ENCODE measurements at regions not wholly inside any gene's neighbourhood (a gene's known extent, or its start where the extent isn't known, plus 50 kb on each side); places are given as distances from the start of the nearest gene placed in this dataset.

DNA sequence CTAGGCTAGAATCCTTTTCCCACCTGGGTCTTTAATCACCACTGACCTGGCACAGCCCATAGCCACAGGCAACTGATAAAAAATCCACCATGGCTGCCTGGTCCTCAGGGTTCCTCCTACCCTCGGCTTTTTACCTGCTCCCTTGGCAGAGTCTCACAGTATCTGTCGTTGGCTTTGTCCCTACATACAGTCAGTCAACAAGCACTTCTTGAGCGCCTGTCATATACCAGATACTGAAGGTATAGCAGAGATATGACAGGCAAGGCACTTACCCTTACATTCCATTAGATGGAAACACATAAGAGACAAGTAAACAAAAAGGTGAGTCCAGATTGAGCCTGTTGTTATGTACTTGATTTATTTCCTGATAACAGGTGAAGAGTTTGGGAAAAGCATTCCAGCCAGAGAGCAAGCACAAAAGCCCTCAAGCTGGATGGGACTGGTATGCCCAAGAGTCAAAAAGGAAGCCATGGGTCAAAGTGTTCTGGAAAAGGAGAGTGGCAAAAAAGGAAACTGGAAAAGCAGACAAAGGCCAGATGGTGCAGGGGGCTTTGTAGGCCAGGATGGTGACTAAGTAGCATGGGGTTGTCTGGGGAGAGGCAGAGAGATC is 247.0 kb downstream of the CHD9NB start:
- TF ChIP-seq, protein P1, sequence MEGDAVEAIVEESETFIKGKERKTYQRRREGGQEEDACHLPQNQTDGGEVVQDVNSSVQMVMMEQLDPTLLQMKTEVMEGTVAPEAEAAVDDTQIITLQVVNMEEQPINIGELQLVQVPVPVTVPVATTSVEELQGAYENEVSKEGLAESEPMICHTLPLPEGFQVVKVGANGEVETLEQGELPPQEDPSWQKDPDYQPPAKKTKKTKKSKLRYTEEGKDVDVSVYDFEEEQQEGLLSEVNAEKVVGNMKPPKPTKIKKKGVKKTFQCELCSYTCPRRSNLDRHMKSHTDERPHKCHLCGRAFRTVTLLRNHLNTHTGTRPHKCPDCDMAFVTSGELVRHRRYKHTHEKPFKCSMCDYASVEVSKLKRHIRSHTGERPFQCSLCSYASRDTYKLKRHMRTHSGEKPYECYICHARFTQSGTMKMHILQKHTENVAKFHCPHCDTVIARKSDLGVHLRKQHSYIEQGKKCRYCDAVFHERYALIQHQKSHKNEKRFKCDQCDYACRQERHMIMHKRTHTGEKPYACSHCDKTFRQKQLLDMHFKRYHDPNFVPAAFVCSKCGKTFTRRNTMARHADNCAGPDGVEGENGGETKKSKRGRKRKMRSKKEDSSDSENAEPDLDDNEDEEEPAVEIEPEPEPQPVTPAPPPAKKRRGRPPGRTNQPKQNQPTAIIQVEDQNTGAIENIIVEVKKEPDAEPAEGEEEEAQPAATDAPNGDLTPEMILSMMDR (IDR thresholded peaks at IDR 0.05) = no peak
- no peak for TF ChIP-seq ZFX (IDR thresholded peaks at IDR 0.05; ENCODE audit: borderline replicate concordance)
- no peak overlapping the region for H3K27ac ChIP-seq

DNA sequence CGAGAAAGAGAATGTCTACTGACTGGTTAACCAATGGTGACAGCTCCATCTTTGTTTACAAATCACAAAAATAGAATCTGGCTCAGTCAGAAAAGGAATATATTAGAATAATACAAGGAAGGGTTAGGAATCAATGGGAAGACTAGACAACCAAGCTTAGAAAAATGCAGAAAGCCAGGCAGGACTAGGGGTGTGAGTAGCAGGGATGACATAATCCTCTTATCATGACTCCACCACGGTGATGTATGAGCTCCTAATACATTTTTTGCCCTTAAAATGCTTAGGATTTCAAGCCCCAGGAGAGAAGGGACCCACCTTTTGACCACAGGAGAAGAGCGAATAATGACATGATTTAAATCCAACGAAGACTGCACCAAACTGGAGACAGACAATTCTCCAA is 252.3 kb downstream of the CHD9NB start:
- TF ChIP-seq ZFX (IDR thresholded peaks at IDR 0.05; ENCODE audit: borderline replicate concordance) = no peak
- TF ChIP-seq, protein P1 (IDR thresholded peaks at IDR 0.05) = no peak
- no peak overlapping the region for H3K27ac ChIP-seq

DNA sequence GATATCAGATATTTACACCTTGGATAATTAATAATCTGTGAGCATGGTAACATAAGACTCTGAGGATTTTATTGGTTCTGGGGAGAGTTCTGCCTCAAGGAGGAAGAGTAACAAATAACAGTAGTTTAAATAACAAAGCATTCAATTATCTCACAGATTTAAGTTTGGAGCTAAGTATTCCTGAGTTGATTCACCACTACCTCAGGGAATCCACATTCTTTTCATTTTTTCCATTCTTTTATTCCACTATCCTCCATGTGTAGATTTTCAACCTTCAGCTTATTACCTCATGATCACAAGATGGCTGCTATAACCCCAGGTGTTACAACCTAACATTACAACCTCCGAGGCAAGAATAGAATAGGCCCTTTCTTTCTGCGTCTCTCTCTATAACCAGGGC is 252.2 kb upstream of the TOX3 start:
- TF ChIP-seq, protein P1 (IDR thresholded peaks at IDR 0.05) = no peak
- no peak for TF ChIP-seq ZFX (IDR thresholded peaks at IDR 0.05; ENCODE audit: borderline replicate concordance)
- H3K27ac ChIP-seq = no peak overlapping the region

DNA sequence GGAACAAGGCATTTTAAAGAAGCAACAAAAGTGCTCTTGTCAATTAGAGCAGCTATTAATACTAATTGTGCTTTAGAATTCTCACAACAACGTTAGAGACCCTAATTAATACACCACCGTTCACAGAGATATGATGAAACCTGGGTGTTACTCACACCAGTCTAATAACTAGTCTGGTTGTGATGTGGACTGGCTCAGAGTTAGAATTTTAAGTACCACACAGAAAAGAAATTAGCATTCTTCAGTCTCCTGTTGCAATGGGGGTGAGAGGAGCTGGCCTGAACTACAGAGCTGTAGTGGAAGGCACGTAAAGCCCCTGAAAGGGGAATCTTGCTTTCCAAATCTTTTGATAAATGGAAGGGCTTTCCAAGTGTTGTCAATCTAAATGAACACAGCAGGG is 240.8 kb upstream of the TOX3 start:
- H3K27ac ChIP-seq = no peak overlapping the region
- TF ChIP-seq ZFX (IDR thresholded peaks at IDR 0.05; ENCODE audit: borderline replicate concordance) = no peak
- TF ChIP-seq, protein P1 (IDR thresholded peaks at IDR 0.05) = no peak

DNA sequence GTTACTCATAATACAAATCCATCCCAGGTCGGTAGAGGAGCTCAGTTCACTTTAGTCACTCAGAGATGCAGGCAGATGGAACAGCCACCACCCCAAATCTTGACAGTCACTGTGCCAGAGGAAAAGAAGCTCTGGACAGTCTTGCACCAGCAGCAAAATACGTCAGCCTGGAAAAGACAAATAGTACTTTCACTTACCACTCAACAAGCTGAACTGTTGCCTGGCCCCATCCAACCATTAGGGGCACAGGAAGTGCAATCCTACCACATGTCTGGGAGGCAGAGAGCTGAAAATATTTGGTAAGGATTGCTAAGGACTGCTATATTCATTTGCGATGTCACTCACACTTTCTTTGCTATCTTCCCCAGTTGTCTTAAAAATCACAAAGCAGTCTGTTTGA is 239.1 kb upstream of the TOX3 start:
- TF ChIP-seq ZFX (IDR thresholded peaks at IDR 0.05; ENCODE audit: borderline replicate concordance) = no peak
- TF ChIP-seq, protein P1 (IDR thresholded peaks at IDR 0.05) = no peak
- no peak overlapping the region for H3K27ac ChIP-seq

DNA sequence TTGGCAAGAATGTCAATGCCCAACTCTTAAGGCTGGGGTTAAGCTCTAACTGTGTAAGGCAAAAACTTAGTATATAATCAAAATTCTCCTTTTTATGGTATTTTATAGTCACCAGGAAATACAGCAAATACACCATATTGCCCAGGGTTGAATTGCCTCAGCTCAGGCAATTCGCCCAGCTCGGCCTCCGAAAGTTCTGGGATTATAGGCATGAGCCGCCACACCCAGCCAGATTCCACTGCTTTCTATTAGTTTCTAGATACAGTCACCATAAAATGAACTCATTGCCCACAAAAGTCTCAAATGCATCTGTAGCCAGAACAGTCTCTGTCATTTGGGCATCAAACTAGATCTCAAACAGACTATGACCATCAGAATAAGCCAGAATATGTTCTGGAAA is 238.7 kb upstream of the TOX3 start:
- TF ChIP-seq, protein P1 (IDR thresholded peaks at IDR 0.05) = no peak
- TF ChIP-seq ZFX (IDR thresholded peaks at IDR 0.05; ENCODE audit: borderline replicate concordance) = no peak
- H3K27ac ChIP-seq = no peak overlapping the region

DNA sequence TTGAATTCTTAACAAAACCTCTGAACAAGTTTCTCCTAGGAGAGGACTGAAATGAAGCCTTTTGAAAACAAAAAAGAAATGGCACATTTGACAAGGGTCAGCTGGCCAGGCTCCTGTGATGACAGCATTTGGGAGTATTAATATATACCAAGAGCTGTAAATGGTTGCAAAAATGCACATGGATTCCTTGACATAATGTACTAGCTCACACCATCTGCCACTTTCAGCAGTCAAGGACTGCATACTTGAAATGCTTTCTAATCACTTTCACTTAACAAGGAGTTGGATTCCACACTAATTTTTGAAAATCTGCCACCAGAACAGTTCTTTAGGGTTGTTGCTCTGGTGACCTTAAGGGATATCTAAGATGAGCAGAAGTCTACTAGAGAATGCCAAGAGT is 236.7 kb upstream of the TOX3 start:
- H3K27ac ChIP-seq = no peak overlapping the region
- TF ChIP-seq ZFX (IDR thresholded peaks at IDR 0.05; ENCODE audit: borderline replicate concordance) = no peak
- TF ChIP-seq, protein P1 (IDR thresholded peaks at IDR 0.05) = no peak
